MCF 10A (cell line): ENCODE measurements at regions not wholly inside any gene's neighbourhood (a gene's known extent, or its start where the extent isn't known, plus 50 kb on each side); places are given as distances from the start of the nearest gene placed in this dataset.

Experiments used
- BruUV-seq: library from RNA; stranded (reverse); fragments of 400-500 nt; replicated peaks from 2 replicates; lab custom pipeline; 2021; lab: Mats Ljungman, UMichigan
- CTCF ChIA-PET: fragments of 300-600 bp; sonication (Branson Sonifier 250); formaldehyde crosslinking; extraction: SDS; loops from one replicate; lab custom pipeline; 2021; ENCODE audit warnings: antibody characterized with exemption, inconsistent platforms; lab: Yijun Ruan, JAX
- POLR2A ChIA-PET: fragments of 300-600, 350-650 bp; sonication (Branson Sonifier 250); formaldehyde crosslinking; extraction: SDS; loops from one replicate; lab custom pipeline; 2020; ENCODE audit warnings: antibody characterized with exemption, inconsistent platforms; lab: Yijun Ruan, JAX
- DNase-seq: peaks from one replicate; pipeline ENCODE4 v3.0.0-alpha.2; 2018; ENCODE audit not compliant: unreplicated experiment
- H3K27ac Mint-ChIP-seq: one replicate; pipeline ENCODE4 v1.8.0; 2022; ENCODE audit warnings: mild to moderate bottlenecking, low read depth, mixed read lengths; ENCODE audit not compliant: unreplicated experiment
- H3K27me3 Mint-ChIP-seq: one replicate; pipeline ENCODE4 v1.8.0; 2022; ENCODE audit warnings: mixed read lengths; ENCODE audit not compliant: insufficient read depth, unreplicated experiment
- H3K36me3 Mint-ChIP-seq: one replicate; pipeline ENCODE4 v1.8.0; 2022; ENCODE audit warnings: mild to moderate bottlenecking, moderate library complexity, mixed read lengths; ENCODE audit not compliant: insufficient read depth, unreplicated experiment
- H3K4me1 Mint-ChIP-seq: one replicate; pipeline ENCODE4 v1.8.0; 2022; ENCODE audit warnings: mixed read lengths; ENCODE audit not compliant: insufficient read depth, unreplicated experiment
- H3K4me3 Mint-ChIP-seq: one replicate; pipeline ENCODE4 v1.8.0; 2022; ENCODE audit warnings: mild to moderate bottlenecking, moderate library complexity, mixed read lengths; ENCODE audit not compliant: unreplicated experiment
- H3K9me3 Mint-ChIP-seq: one replicate; pipeline ENCODE4 v1.8.0; 2022; ENCODE audit warnings: mixed read lengths; ENCODE audit not compliant: unreplicated experiment
- CTCF ChIP-seq: fragments of 200-600 bp; IDR thresholded peaks from one replicate; pipeline ENCODE4 v1.8.0; 2022; ENCODE audit warnings: antibody characterized with exemption, mild to moderate bottlenecking; ENCODE audit not compliant: unreplicated experiment
- intact Hi-C: fragments of 100-400 bp; cut with micrococcal nuclease; formaldehyde crosslinking; loops from 2 replicates; pipeline ENCODE4 v1.14.1; 2022

GRCh38 chr22:47247579-47248240 lies 485.3 kb downstream of the TBC1D22A start:
- H3K36me3 Mint-ChIP-seq = no peaks in the 10 kb centered on the region
- CTCF ChIA-PET = no interaction called here
- no peak for DNase-seq
- H3K4me1 Mint-ChIP-seq = peaks cover 10% of the 10 kb centered on the region
- no peak for TF ChIP-seq CTCF
- H3K4me3 Mint-ChIP-seq = no peak overlapping the region
- BruUV-seq = no TSS peak
- POLR2A ChIA-PET = no interaction called here
- intact Hi-C loops = no loop called here
- no peak overlapping the region for H3K27ac Mint-ChIP-seq
- no peaks in the 10 kb centered on the region for H3K9me3 Mint-ChIP-seq
- H3K27me3 Mint-ChIP-seq = peaks cover 48% of the 10 kb centered on the region

- TF ChIP-seq CTCF = no peak
- H3K27me3 Mint-ChIP-seq = peaks cover 64% of the 10 kb centered on the region
- intact Hi-C loops = no loop called here
- H3K36me3 Mint-ChIP-seq = no peaks in the 10 kb centered on the region
- no peaks in the 10 kb centered on the region for H3K9me3 Mint-ChIP-seq
- H3K4me3 Mint-ChIP-seq = no peak overlapping the region
- POLR2A ChIA-PET = no interaction called here
- H3K4me1 Mint-ChIP-seq = peaks cover 10% of the 10 kb centered on the region
- no peak overlapping the region for H3K27ac Mint-ChIP-seq
- CTCF ChIA-PET = interaction anchor here (0.6 kb wide), 1 partner anchor 182 kb away, joined by 5 read pairs; no protein-coding TSS in a partner anchor
- DNase-seq = no peak
- BruUV-seq = no TSS peak
Measured at GRCh38 chr22:47245786-47246185, 483.3 kb downstream of the TBC1D22A start.

GRCh38 chr22:47245286-47245685 lies 482.8 kb downstream of the TBC1D22A start:
- DNase-seq = no peak
- H3K27me3 Mint-ChIP-seq = peaks cover 62% of the 10 kb centered on the region
- CTCF ChIA-PET = interaction anchor here (0.6 kb wide), 1 partner anchor 182 kb away, joined by 5 read pairs; no protein-coding TSS in a partner anchor
- no peak overlapping the region for H3K27ac Mint-ChIP-seq
- H3K9me3 Mint-ChIP-seq = no peaks in the 10 kb centered on the region
- POLR2A ChIA-PET = no interaction called here
- BruUV-seq = no TSS peak
- intact Hi-C loops = no loop called here
- no peaks in the 10 kb centered on the region for H3K36me3 Mint-ChIP-seq
- H3K4me3 Mint-ChIP-seq = no peak overlapping the region
- H3K4me1 Mint-ChIP-seq = peaks cover 10% of the 10 kb centered on the region
- no peak for TF ChIP-seq CTCF

- intact Hi-C loops = no loop called here
- Mint-ChIP-seq H3K4me3 (no peak overlapping the region), H3K36me3 (no peaks in the 10 kb centered on the region), H3K9me3 (no peaks in the 10 kb centered on the region), H3K27me3 (peaks cover 40% of the 10 kb centered on the region), H3K4me1 (no peaks in the 10 kb centered on the region), H3K27ac (no peak overlapping the region)
- BruUV-seq = no TSS peak
- TF ChIP-seq CTCF = no peak
- ChIA-PET POLR2A (no interaction called here), CTCF (no interaction called here)
- DNase-seq = no peak
Measured at GRCh38 chr22:47240116-47240515, 477.7 kb downstream of the TBC1D22A start.
